GM19324 (cell line): ENCODE measurements at regions not wholly inside any gene's neighbourhood (a gene's known extent, or its start where the extent isn't known, plus 50 kb on each side); places are given as distances from the start of the nearest gene placed in this dataset.

Source experiments
- ATAC-seq: cut with Tn5 transposase; IDR thresholded peaks from one replicate; pipeline ENCODE4 v1.9.1; 2021; ENCODE audit warnings: mild to moderate bottlenecking, moderate library complexity; ENCODE audit not compliant: unreplicated experiment, low FRiP score

GRCh38 chr20:52518735-52519134 is 327.2 kb upstream of the ZFP64 start:
- no peak for ATAC-seq

- no peak for ATAC-seq
Measured at GRCh38 chr20:52515877-52516276, 324.3 kb upstream of the ZFP64 start.

- no peak for ATAC-seq
Measured at GRCh38 chr20:52500157-52500556, 308.6 kb upstream of the ZFP64 start.

GRCh38 chr20:52497731-52498130 is 306.2 kb upstream of the ZFP64 start:
- no peak for ATAC-seq

GRCh38 chr20:52496191-52496590 is 304.6 kb upstream of the ZFP64 start:
- no peak for ATAC-seq

GRCh38 chr20:52494244-52494643 is 302.7 kb upstream of the ZFP64 start:
- no peak for ATAC-seq

GRCh38 chr20:52493171-52493721 is 301.7 kb upstream of the ZFP64 start:
- ATAC-seq, result no peak

- no peak for ATAC-seq
Measured at GRCh38 chr20:52490711-52491430, 299.3 kb upstream of the ZFP64 start.

GRCh38 chr20:52484438-52484837 is 292.9 kb upstream of the ZFP64 start:
- ATAC-seq, result no peak

GRCh38 chr20:52483382-52483781 is 291.8 kb upstream of the ZFP64 start:
- ATAC-seq, result no peak

GRCh38 chr20:52482044-52482443 is 290.5 kb upstream of the ZFP64 start:
- ATAC-seq, result no peak

GRCh38 chr20:52481443-52481842 is 289.9 kb upstream of the ZFP64 start:
- ATAC-seq, result no peak

- ATAC-seq, result no peak
Measured at GRCh38 chr20:52476074-52476750, 284.6 kb upstream of the ZFP64 start.

GRCh38 chr20:52473186-52473585 is 281.6 kb upstream of the ZFP64 start:
- ATAC-seq, result no peak

- no peak for ATAC-seq
Measured at GRCh38 chr20:52470561-52470960, 279.0 kb upstream of the ZFP64 start.

GRCh38 chr20:52469128-52469527 is 277.5 kb upstream of the ZFP64 start:
- no peak for ATAC-seq

- ATAC-seq, result no peak
Measured at GRCh38 chr20:52465991-52466390, 274.4 kb upstream of the ZFP64 start.

GRCh38 chr20:52461582-52461981 is 270.0 kb upstream of the ZFP64 start:
- no peak for ATAC-seq

- ATAC-seq, result no peak
Measured at GRCh38 chr20:52459150-52459549, 267.6 kb upstream of the ZFP64 start.

- ATAC-seq, result no peak
Measured at GRCh38 chr20:52457826-52458225, 266.2 kb upstream of the ZFP64 start.

- no peak for ATAC-seq
Measured at GRCh38 chr20:52454660-52455059, 263.1 kb upstream of the ZFP64 start.
